ENCODE measurements at regions not wholly inside any gene's neighbourhood (a gene's known extent, or its start where the extent isn't known, plus 50 kb on each side); places are given as distances from the start of the nearest gene placed in this dataset.

DNA sequence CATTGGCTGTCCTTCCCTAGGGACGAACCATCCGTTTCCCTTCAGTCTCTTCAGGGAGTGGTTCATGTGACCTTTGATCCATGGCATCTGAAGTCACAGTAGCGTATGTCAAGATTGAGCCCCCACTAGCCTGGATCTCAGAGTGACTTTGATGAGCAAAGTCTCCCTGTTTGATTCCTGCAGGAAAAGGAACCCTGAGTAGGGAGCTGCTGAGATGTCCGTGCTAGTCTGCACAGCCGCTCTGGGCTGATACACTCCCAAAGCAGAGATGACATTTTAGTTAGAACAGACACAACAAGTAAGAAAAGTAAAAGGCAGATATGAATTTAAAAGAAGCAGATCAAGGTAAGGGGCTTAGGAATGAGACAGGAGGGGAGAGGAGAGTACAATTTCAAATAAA lies 899.4 kb downstream of the C6orf118 start:
- TF ChIP-seq, protein P1, sequence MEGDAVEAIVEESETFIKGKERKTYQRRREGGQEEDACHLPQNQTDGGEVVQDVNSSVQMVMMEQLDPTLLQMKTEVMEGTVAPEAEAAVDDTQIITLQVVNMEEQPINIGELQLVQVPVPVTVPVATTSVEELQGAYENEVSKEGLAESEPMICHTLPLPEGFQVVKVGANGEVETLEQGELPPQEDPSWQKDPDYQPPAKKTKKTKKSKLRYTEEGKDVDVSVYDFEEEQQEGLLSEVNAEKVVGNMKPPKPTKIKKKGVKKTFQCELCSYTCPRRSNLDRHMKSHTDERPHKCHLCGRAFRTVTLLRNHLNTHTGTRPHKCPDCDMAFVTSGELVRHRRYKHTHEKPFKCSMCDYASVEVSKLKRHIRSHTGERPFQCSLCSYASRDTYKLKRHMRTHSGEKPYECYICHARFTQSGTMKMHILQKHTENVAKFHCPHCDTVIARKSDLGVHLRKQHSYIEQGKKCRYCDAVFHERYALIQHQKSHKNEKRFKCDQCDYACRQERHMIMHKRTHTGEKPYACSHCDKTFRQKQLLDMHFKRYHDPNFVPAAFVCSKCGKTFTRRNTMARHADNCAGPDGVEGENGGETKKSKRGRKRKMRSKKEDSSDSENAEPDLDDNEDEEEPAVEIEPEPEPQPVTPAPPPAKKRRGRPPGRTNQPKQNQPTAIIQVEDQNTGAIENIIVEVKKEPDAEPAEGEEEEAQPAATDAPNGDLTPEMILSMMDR (IDR thresholded peaks at IDR 0.05 in 2 of 3, conservative IDR thresholded peaks at IDR 0.05 in 1 of 3; ENCODE audit: borderline replicate concordance in 1 of 3, insufficient read depth in 1 of 3, low read depth in 2 of 3, low read length in 2 of 3) = no peak
- TF ChIP-seq, protein P2, sequence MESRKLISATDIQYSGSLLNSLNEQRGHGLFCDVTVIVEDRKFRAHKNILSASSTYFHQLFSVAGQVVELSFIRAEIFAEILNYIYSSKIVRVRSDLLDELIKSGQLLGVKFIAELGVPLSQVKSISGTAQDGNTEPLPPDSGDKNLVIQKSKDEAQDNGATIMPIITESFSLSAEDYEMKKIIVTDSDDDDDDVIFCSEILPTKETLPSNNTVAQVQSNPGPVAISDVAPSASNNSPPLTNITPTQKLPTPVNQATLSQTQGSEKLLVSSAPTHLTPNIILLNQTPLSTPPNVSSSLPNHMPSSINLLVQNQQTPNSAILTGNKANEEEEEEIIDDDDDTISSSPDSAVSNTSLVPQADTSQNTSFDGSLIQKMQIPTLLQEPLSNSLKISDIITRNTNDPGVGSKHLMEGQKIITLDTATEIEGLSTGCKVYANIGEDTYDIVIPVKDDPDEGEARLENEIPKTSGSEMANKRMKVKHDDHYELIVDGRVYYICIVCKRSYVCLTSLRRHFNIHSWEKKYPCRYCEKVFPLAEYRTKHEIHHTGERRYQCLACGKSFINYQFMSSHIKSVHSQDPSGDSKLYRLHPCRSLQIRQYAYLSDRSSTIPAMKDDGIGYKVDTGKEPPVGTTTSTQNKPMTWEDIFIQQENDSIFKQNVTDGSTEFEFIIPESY (IDR thresholded peaks at IDR 0.05; ENCODE audit: extremely low read depth, insufficient replicate concordance, low read length) = no peak
- TF ChIP-seq TCF7L2 (IDR thresholded peaks at IDR 0.05; ENCODE audit: borderline replicate concordance, extremely low read depth, insufficient read depth, insufficient read length) (no peak), RAD21 (IDR thresholded peaks at IDR 0.05; ENCODE audit: low read depth) (no peak), ELF1 (IDR thresholded peaks at IDR 0.05; ENCODE audit: borderline replicate concordance, low read depth) (no peak), EZH2 (IDR thresholded peaks at IDR 0.05) (no peak), SRF (IDR thresholded peaks at IDR 0.05; ENCODE audit: low read depth) (no peak), YY1 (IDR thresholded peaks at IDR 0.05; ENCODE audit: extremely low read depth, insufficient replicate concordance, low read depth, low read length) (no peak), CEBPB (IDR thresholded peaks at IDR 0.05; ENCODE audit: low read depth) (no peak)
- TF ChIP-seq, protein P3, sequence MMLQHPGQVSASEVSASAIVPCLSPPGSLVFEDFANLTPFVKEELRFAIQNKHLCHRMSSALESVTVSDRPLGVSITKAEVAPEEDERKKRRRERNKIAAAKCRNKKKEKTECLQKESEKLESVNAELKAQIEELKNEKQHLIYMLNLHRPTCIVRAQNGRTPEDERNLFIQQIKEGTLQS (IDR thresholded peaks at IDR 0.05) = no peak
